Activated CD4-positive, alpha-beta T cell treated with anti-CD3 and anti-CD28 coated beads, Interleukin-2, amount 10 ng/mL, durations not matched to agents 7 days and 5 days (primary cell): ENCODE measurements at regions not wholly inside any gene's neighbourhood (a gene's known extent, or its start where the extent isn't known, plus 50 kb on each side); places are given as distances from the start of the nearest gene placed in this dataset.
A peak's percentile ranks its signal among the peaks of the same experiment; 100 is the strongest.

Source experiments
- CTCF ChIA-PET: fragments of 350-600 bp; sonication (Branson Sonifier 250); formaldehyde crosslinking; loops from one replicate; lab custom pipeline; 2021; ENCODE audit warnings: antibody characterized with exemption; lab: Charles Lee
- POLR2A ChIA-PET: fragments of 350-600 bp; sonication (Branson Sonifier 250); formaldehyde crosslinking; loops from one replicate; lab custom pipeline; 2021; ENCODE audit warnings: antibody characterized with exemption; lab: Charles Lee
- DNase-seq: peaks from one replicate; pipeline ENCODE4 v3.0.0-alpha.2; 2020
- H3K27ac Mint-ChIP-seq: one replicate; pipeline ENCODE4 v1.8.0; 2021; ENCODE audit warnings: mild to moderate bottlenecking, moderate library complexity, mixed read lengths
- H3K27me3 Mint-ChIP-seq: one replicate; pipeline ENCODE4 v1.8.0; 2021; ENCODE audit warnings: mixed read lengths
- H3K36me3 Mint-ChIP-seq: one replicate; pipeline ENCODE4 v1.8.0; 2021; ENCODE audit warnings: low read depth, mixed read lengths
- H3K4me1 Mint-ChIP-seq: one replicate; pipeline ENCODE4 v1.8.0; 2021; ENCODE audit warnings: mixed read lengths
- H3K4me3 Mint-ChIP-seq: one replicate; pipeline ENCODE4 v1.8.0; 2021; ENCODE audit warnings: mild to moderate bottlenecking, moderate library complexity, mixed read lengths
- H3K9me3 Mint-ChIP-seq: one replicate; pipeline ENCODE4 v1.8.0; 2021; ENCODE audit warnings: mixed read lengths

- H3K27ac Mint-ChIP-seq, result no peak overlapping the region
- POLR2A ChIA-PET, result no interaction called here
- H3K9me3 Mint-ChIP-seq, result no peaks in the 10 kb centered on the region
- no peaks in the 10 kb centered on the region for H3K4me1 Mint-ChIP-seq
- no peak for DNase-seq
- no peaks in the 10 kb centered on the region for H3K36me3 Mint-ChIP-seq
- CTCF ChIA-PET, result no interaction called here
- H3K4me3 Mint-ChIP-seq, result no peak overlapping the region
- H3K27me3 Mint-ChIP-seq, result no peaks in the 10 kb centered on the region
Measured at GRCh38 chrX:82912382-82912781, 595.7 kb upstream of the POU3F4 start.

GRCh38 chrX:82934980-82935379 lies 573.1 kb upstream of the POU3F4 start:
- no peaks in the 10 kb centered on the region for H3K4me1 Mint-ChIP-seq
- H3K4me3 Mint-ChIP-seq, result no peak overlapping the region
- no peaks in the 10 kb centered on the region for H3K27me3 Mint-ChIP-seq
- H3K9me3 Mint-ChIP-seq, result no peaks in the 10 kb centered on the region
- H3K36me3 Mint-ChIP-seq, result no peaks in the 10 kb centered on the region
- ChIA-PET POLR2A (no interaction called here), CTCF (no interaction called here)
- H3K27ac Mint-ChIP-seq, result no peak overlapping the region
- no peak for DNase-seq

DNA sequence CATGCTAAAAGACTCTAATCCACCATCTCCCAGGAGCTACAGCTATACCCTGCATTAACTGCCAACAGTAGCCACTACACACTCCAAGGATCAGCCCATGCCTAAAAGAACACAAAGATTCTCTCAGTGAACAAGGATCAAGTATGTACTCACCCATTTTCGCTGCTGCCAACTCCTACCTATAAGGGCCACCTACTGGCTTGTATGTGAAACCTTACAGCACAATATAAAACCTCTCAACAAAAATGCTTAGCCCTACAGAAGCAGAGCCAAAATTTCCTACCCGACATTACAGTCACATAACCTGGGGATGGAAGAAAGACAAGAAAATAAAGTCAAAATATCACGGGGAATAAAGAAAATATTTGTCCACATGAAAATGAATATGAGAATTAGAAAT lies 562.8 kb upstream of the POU3F4 start:
- CTCF ChIA-PET, result no interaction called here
- no peaks in the 10 kb centered on the region for H3K9me3 Mint-ChIP-seq

GRCh38 chrX:82961129-82961528 lies 547.0 kb upstream of the POU3F4 start:
- CTCF ChIA-PET, result no interaction called here
- POLR2A ChIA-PET, result no interaction called here
- H3K27ac Mint-ChIP-seq, result no peak overlapping the region
- H3K36me3 Mint-ChIP-seq, result no peaks in the 10 kb centered on the region
- H3K27me3 Mint-ChIP-seq, result no peaks in the 10 kb centered on the region
- H3K4me3 Mint-ChIP-seq, result no peak overlapping the region
- DNase-seq, result no peak
- no peaks in the 10 kb centered on the region for H3K9me3 Mint-ChIP-seq
- no peaks in the 10 kb centered on the region for H3K4me1 Mint-ChIP-seq

More for the DNA sequence above, 562.8 kb upstream of the POU3F4 start:
- Mint-ChIP-seq H3K27ac (no peak overlapping the region), H3K36me3 (no peaks in the 10 kb centered on the region), H3K4me1 (no peaks in the 10 kb centered on the region), H3K27me3 (no peaks in the 10 kb centered on the region), H3K4me3 (no peak overlapping the region)
- POLR2A ChIA-PET, result no interaction called here
- no peak for DNase-seq

- Mint-ChIP-seq H3K4me3 (no peak overlapping the region), H3K36me3 (no peaks in the 10 kb centered on the region), H3K4me1 (no peaks in the 10 kb centered on the region), H3K27me3 (no peaks in the 10 kb centered on the region), H3K27ac (peak overlapping the region; percentile 13), H3K9me3 (no peaks in the 10 kb centered on the region)
- DNase-seq, result no peak
- POLR2A ChIA-PET, result no interaction called here
- CTCF ChIA-PET, result no interaction called here
Measured at GRCh38 chrX:82973646-82974045, 534.4 kb upstream of the POU3F4 start.

GRCh38 chrX:82998163-82998562 lies 509.9 kb upstream of the POU3F4 start:
- H3K27ac Mint-ChIP-seq, result no peak overlapping the region
- no peaks in the 10 kb centered on the region for H3K36me3 Mint-ChIP-seq
- ChIA-PET POLR2A (no interaction called here), CTCF (no interaction called here)
- H3K9me3 Mint-ChIP-seq, result no peaks in the 10 kb centered on the region
- no peaks in the 10 kb centered on the region for H3K4me1 Mint-ChIP-seq
- no peak for DNase-seq
- H3K27me3 Mint-ChIP-seq, result no peaks in the 10 kb centered on the region
- H3K4me3 Mint-ChIP-seq, result no peak overlapping the region

- H3K4me1 Mint-ChIP-seq, result no peaks in the 10 kb centered on the region
- no peak overlapping the region for H3K4me3 Mint-ChIP-seq
- H3K27me3 Mint-ChIP-seq, result no peaks in the 10 kb centered on the region
- H3K27ac Mint-ChIP-seq, result no peak overlapping the region
- H3K36me3 Mint-ChIP-seq, result no peaks in the 10 kb centered on the region
- ChIA-PET POLR2A (no interaction called here), CTCF (no interaction called here)
- no peak for DNase-seq
- no peaks in the 10 kb centered on the region for H3K9me3 Mint-ChIP-seq
Measured at GRCh38 chrX:83004012-83004411, 504.1 kb upstream of the POU3F4 start.

DNA sequence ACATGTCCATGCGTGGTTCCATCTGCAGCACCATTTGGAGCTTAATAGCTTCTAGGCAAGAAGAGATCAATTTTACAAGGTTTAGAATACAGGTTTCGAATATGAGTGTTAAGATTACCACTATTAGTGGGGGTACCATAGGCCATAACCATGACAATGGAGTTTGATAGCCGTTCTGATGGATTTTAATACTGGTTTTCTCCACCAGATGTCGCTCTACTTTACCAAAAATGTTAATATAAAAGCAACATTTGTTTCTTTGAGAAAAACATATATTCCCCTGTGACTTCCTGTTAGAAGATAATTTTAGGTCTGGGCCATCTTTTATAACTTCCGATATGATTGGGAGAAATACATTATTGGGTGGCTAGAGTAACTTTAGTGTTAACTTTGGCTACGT lies 499.7 kb upstream of the POU3F4 start:
- no peaks in the 10 kb centered on the region for H3K36me3 Mint-ChIP-seq
- no peaks in the 10 kb centered on the region for H3K4me1 Mint-ChIP-seq
- no peak for DNase-seq
- H3K27me3 Mint-ChIP-seq, result no peaks in the 10 kb centered on the region
- H3K9me3 Mint-ChIP-seq, result no peaks in the 10 kb centered on the region
- ChIA-PET CTCF (no interaction called here), POLR2A (no interaction called here)
- H3K27ac Mint-ChIP-seq, result no peak overlapping the region
- H3K4me3 Mint-ChIP-seq, result no peak overlapping the region

GRCh38 chrX:83019258-83019657 lies 488.8 kb upstream of the POU3F4 start:
- H3K9me3 Mint-ChIP-seq, result no peaks in the 10 kb centered on the region
- no peak overlapping the region for H3K4me3 Mint-ChIP-seq
- no peaks in the 10 kb centered on the region for H3K4me1 Mint-ChIP-seq
- ChIA-PET CTCF (no interaction called here), POLR2A (no interaction called here)
- no peak overlapping the region for H3K27ac Mint-ChIP-seq
- no peaks in the 10 kb centered on the region for H3K36me3 Mint-ChIP-seq
- no peak for DNase-seq
- no peaks in the 10 kb centered on the region for H3K27me3 Mint-ChIP-seq

DNA sequence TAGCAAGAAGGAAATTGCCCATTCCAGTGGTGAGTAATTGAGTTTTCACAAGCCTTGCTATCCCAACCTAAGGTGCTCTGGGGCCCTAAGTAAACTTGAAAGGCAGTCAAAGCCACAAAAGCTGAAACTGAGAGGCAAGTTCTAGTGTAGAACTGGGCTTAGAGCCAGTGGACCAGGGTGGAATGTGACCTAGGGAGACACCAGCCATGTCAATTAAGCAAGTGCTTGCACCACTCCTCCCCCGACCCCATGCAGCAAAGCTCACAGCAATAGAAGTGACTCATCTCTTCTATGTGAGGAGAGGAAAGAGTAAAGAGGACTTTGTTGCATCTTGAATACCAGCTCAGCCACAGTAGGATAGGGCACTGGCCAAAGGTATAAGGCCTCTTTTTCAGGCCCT lies 486.1 kb upstream of the POU3F4 start:
- CTCF ChIA-PET, result no interaction called here
- Mint-ChIP-seq H3K4me1 (no peaks in the 10 kb centered on the region), H3K27me3 (no peaks in the 10 kb centered on the region), H3K9me3 (no peaks in the 10 kb centered on the region), H3K4me3 (no peak overlapping the region), H3K36me3 (no peaks in the 10 kb centered on the region), H3K27ac (no peak overlapping the region)
- POLR2A ChIA-PET, result no interaction called here
- no peak for DNase-seq
